SK-N-MC (cell line): ENCODE measurements at regions not wholly inside any gene's neighbourhood (a gene's known extent, or its start where the extent isn't known, plus 50 kb on each side); places are given as distances from the start of the nearest gene placed in this dataset.

ENCODE experiments used
- EZH2 ChIP-seq: fragments of 200-600 bp; sonication (generic); IDR thresholded peaks from one replicate; pipeline ENCODE4 v1.6.1; 2017; ENCODE audit warnings: antibody characterized with exemption
- POLR2AphosphoS5 ChIP-seq: IDR thresholded peaks from 2 replicates; pipeline ENCODE4 v1.6.1; 2012; ENCODE audit warnings: mild to moderate bottlenecking, low read depth, low read length, borderline replicate concordance

DNA sequence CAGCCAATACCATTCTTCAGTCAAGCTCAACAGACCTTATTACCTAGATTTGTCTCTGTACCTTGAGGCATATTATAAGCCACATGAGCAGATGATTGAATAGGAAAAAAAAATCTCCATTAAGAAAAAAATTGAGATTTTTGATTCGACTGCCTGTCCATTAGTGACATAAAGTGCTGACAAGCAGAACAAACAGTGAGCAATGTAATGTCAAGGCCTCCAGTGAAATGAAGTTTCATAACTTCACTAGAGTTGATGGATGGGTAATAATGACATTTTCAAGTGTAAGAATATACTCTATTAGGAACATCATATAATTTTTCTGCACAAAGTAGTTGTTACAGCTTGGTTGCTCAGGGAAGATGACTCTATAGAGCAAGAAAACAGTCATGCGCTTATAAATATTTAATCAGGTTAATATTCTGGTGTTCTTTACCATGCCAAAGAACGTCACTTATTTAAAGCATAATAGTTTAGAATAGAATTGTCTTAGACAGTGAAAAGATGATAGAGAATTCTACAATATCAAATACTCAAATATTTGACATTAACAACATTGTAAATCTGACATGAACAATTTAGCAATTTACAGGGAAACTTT, 783.7 kb downstream of the EPHA7 start:
- no peak for TF ChIP-seq EZH2
- TF ChIP-seq POLR2AphosphoS5 = no peak
